Suprapubic skin (tissue), 4 donors: ENCODE measurements at regions not wholly inside any gene's neighbourhood (a gene's known extent, or its start where the extent isn't known, plus 50 kb on each side); places are given as distances from the start of the nearest gene placed in this dataset.

Experiments
- DNase-seq, 2 donors: peaks; one replicate each; pipeline ENCODE4 v3.0.0-alpha.2; 2019; ENCODE audit warnings: low spot score in 2 of 2
- H3K27ac ChIP-seq: fragments of 200-600 bp; sonication (generic); one replicate; pipeline ENCODE4 v1.5.1; 2019
- H3K27me3 ChIP-seq: fragments of 200-600 bp; sonication (generic); one replicate; pipeline ENCODE4 v1.5.1; 2019
- H3K36me3 ChIP-seq: fragments of 200-600 bp; sonication (generic); one replicate; pipeline ENCODE4 v1.5.1; 2019
- H3K4me1 ChIP-seq: fragments of 200-600 bp; sonication (generic); one replicate; pipeline ENCODE4 v1.5.1; 2019
- H3K4me3 ChIP-seq: fragments of 200-600 bp; sonication (generic); one replicate; pipeline ENCODE4 v1.5.1; 2019; ENCODE audit warnings: mild to moderate bottlenecking
- H3K9me3 ChIP-seq: fragments of 200-600 bp; sonication (generic); one replicate; pipeline ENCODE4 v1.5.1; 2019
- EP300 ChIP-seq: sonication (generic); formaldehyde crosslinking; IDR thresholded peaks from one replicate; pipeline ENCODE4 v1.6.1; 2017; ENCODE audit warnings: antibody characterized with exemption
- POLR2A ChIP-seq, 2 donors: fragments of 450-650 bp; IDR thresholded peaks; one replicate each; pipeline ENCODE4 v1.6.1; 2017; ENCODE audit warnings: antibody characterized with exemption in 2 of 2, mild to moderate bottlenecking in 2 of 2, moderate library complexity in 2 of 2
- POLR2AphosphoS5 ChIP-seq, 3 donors: sonication (generic); formaldehyde crosslinking; IDR thresholded peaks; one replicate each; pipeline ENCODE4 v1.6.1; 2017; ENCODE audit warnings: antibody characterized with exemption in 3 of 3
- WGBS: methylation state at CpG from one replicate; pipeline ENCODE4 v1.1.5; 2018; 5-methylcytosine and 5-hydroxymethylcytosine counted together
- TF ChIP-seq, protein P1 (sequence below), 2 donors: fragments of 200-600 bp in 1 of 2; fragments of 450-650 bp in 1 of 2; sonication (generic) in 1 of 2; IDR thresholded peaks; one replicate each; pipeline ENCODE4 v1.5.1; 2016 to 2019; ENCODE audit warnings: antibody characterized with exemption in 2 of 2, mild to moderate bottlenecking in 1 of 2, moderate library complexity in 1 of 2

DNA sequence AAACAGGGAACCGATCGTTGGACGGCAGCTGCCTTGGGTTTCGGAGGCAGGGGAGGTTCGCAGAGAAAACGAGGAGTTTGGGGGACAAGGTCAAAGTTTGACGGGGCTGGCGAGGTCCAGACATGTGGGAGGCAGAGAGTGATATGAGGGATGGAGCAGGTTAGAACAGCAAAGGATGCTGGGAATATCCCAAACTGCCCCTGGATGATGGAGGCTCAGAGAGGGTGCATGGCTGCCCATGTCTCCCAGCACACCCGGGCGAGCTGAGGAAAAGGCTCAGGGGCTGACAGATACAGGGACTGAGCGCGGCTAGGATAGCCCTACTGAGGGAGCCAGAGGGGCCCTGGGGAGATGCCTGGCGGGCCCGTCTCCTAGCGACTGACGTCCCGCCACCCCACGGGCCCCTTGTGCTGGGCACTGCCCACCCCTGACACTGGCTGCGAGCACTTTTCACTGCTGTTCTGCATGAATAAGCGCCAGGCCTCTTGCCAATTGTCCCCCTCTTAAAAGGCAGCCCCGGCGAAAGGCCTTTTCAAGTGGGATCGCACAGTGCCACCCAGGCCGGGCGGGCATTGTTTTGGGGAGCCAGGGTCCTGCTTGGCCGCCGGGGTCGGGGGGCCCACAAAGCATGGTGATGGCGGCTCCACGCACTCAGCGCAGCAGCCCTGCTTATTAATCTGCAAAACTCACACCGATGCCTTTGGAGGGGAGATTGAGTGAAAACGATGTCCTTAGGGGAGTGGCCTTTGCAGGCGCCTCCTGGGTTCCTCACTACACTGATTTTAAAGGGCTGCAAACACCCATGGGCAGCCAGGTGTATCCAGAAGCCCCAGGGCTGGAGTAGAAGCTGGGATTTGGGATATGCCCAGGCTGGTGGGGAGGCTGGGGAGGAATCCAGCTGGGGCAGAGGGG lies 90.0 kb upstream of the LINC01488 start:
- TF ChIP-seq EP300: no peak
- TF ChIP-seq POLR2A (IDR thresholded peaks at IDR 0.05): no peak
- no peak for TF ChIP-seq POLR2AphosphoS5 (IDR thresholded peaks at IDR 0.05)
- H3K9me3 ChIP-seq: peaks cover 5% of the 10 kb centered on the region
- H3K27me3 ChIP-seq: no peaks in the 10 kb centered on the region
- no peaks in the 10 kb centered on the region for H3K4me1 ChIP-seq
- H3K36me3 ChIP-seq: no peaks in the 10 kb centered on the region
- H3K4me3 ChIP-seq: no peak overlapping the region
- H3K27ac ChIP-seq: no peak overlapping the region
- peak in 1 of 2 donors; percentile 58 for DNase-seq
- 83% methylated on average over 18 of the region's 34 CpGs for WGBS

DNA sequence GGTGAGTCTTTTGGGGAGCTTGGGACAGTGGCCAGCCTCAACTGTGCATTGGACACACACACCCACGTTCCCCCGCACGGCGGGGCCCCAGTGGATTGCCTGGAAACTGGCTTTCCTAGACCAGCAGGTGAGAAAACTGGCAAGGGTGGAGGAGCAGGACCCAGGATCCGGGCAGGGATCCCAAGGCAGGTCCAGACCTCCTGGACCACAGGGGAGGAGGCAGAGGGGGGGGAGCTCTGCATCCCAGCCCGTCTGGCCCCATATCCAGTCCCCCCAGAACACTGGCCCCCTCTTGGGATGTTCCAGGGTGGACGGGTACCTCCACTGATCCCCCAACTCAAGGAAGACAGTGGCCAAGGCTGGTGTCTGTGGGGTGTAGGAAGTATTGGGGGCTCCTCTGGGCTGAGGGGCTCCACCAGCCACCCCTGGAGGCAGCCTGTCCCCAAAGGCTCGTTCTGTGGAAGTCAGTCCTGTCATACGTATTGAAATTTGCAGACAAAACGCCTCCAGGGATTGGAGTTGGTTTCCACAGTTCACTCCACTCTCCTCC lies 89.3 kb upstream of the LINC01488 start:
- peak in 1 of 2 donors; percentile 40 for DNase-seq
- H3K27me3 ChIP-seq: no peaks in the 10 kb centered on the region
- WGBS: 85% methylated on average over 7 of the region's 10 CpGs
- H3K4me1 ChIP-seq: no peaks in the 10 kb centered on the region
- peaks cover 5% of the 10 kb centered on the region for H3K9me3 ChIP-seq
- no peak overlapping the region for H3K27ac ChIP-seq
- no peak for TF ChIP-seq POLR2AphosphoS5 (IDR thresholded peaks at IDR 0.05)
- TF ChIP-seq POLR2A (IDR thresholded peaks at IDR 0.05): no peak
- no peak overlapping the region for H3K4me3 ChIP-seq
- no peaks in the 10 kb centered on the region for H3K36me3 ChIP-seq

DNA sequence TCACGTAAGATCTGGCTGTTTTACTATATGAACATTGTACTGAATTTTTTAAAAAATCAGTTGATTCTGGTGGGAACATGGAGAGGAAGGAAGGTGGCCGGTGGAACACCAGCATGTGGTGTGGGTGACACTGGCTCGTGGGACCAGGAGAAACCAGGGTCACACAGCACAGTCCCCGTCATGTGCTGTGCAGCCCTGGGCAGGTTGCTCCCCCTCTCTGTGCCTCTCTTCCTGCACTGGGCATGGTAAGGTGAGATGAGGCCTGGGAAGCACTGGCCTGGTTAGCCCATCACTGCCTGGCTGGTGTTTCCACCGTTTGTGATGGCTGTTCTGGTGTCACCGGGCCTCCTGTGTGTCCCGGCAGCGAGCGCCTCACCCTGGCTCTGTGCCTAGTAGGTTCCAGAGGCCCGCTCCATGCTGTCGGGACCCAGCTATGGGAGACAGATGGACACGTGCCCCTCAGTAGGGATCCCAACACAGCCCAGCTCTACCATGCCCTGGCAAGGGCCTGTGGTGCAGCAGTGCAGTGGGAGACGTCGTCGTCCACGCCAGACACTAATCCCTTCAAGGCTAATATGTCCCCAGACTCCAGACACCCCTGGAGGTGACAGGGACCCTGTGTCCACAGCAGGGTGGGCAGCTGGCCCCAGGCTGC lies 88.2 kb upstream of the LINC01488 start:
- Histone ChIP-seq H3K9me3 (peaks cover 2% of the 10 kb centered on the region), H3K27ac (no peak overlapping the region), H3K4me3 (no peak overlapping the region), H3K36me3 (no peaks in the 10 kb centered on the region), H3K27me3 (no peaks in the 10 kb centered on the region), H3K4me1 (peaks cover under 1% of the 10 kb centered on the region)
- no peak for DNase-seq
- TF ChIP-seq EP300 (no peak), POLR2A (IDR thresholded peaks at IDR 0.05) (no peak), POLR2AphosphoS5 (IDR thresholded peaks at IDR 0.05) (no peak)
- TF ChIP-seq, protein P1, sequence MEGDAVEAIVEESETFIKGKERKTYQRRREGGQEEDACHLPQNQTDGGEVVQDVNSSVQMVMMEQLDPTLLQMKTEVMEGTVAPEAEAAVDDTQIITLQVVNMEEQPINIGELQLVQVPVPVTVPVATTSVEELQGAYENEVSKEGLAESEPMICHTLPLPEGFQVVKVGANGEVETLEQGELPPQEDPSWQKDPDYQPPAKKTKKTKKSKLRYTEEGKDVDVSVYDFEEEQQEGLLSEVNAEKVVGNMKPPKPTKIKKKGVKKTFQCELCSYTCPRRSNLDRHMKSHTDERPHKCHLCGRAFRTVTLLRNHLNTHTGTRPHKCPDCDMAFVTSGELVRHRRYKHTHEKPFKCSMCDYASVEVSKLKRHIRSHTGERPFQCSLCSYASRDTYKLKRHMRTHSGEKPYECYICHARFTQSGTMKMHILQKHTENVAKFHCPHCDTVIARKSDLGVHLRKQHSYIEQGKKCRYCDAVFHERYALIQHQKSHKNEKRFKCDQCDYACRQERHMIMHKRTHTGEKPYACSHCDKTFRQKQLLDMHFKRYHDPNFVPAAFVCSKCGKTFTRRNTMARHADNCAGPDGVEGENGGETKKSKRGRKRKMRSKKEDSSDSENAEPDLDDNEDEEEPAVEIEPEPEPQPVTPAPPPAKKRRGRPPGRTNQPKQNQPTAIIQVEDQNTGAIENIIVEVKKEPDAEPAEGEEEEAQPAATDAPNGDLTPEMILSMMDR (IDR thresholded peaks at IDR 0.05): no peak
- 89% methylated on average over 7 of the region's 16 CpGs for WGBS

DNA sequence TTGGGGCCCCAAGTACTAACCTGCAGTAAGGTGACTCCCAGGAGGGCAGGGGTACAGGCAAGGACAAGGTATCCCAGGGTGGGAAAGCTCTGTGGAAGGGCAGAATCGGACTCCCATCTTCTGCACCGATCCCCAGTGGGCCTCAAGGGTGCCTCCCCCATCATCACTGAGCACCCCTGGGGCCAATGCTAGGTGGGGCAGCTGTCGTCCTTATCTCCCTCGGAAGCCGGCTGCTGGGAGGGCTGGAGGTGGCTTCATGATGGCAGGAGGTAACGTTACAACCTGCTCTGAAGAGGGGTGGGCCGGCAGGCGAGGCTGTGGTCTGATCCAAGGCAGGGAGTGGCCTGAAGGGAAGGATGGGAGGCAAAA lies 87.6 kb upstream of the LINC01488 start:
- H3K4me3 ChIP-seq: no peak overlapping the region
- peak in 1 of 2 donors; percentile 37 for DNase-seq
- H3K9me3 ChIP-seq: no peaks in the 10 kb centered on the region
- 57% methylated on average over 3 of the region's 8 CpGs for WGBS
- H3K4me1 ChIP-seq: peaks cover 6% of the 10 kb centered on the region
- no peak overlapping the region for H3K27ac ChIP-seq
- no peaks in the 10 kb centered on the region for H3K27me3 ChIP-seq
- TF ChIP-seq, protein P1 (IDR thresholded peaks at IDR 0.05): no peak
- TF ChIP-seq POLR2AphosphoS5 (IDR thresholded peaks at IDR 0.05): no peak
- TF ChIP-seq POLR2A (IDR thresholded peaks at IDR 0.05): no peak
- TF ChIP-seq EP300: no peak
- H3K36me3 ChIP-seq: no peaks in the 10 kb centered on the region

DNA sequence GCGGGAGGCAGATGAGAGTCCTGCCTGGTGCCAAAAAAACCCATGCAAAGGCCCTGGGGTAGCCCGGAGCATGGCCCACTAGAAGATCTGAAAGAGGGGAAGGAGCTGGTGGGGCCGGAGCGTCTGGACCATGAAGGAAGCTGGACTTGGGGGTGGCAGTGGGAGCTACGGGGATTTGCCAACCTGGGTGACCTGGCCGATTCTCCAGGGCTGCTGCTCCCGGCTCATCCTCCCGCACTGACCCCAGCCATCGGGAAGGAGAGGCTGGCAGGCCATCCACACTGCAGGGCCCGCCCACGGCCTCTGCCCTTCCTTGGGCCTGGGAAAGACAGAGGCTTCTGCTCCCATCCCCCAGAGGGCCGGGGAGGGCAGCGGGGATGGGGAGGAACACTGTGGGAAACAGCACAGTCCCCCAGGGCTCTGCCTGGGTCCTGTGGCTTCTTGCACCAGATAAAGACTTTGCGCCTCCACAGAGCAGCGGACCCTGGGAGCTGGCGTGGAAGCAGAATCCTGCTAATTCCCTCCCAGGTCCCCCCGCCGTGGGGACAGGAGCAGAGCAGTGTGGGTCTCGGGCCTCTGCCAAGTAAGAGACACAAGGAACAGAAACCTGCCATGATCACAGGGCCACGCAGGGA lies 87.1 kb upstream of the LINC01488 start:
- Histone ChIP-seq H3K4me3 (no peak overlapping the region), H3K9me3 (no peaks in the 10 kb centered on the region), H3K4me1 (peaks cover 10% of the 10 kb centered on the region), H3K36me3 (no peaks in the 10 kb centered on the region), H3K27ac (no peak overlapping the region), H3K27me3 (no peaks in the 10 kb centered on the region)
- 80% methylated on average over 16 of the region's 20 CpGs for WGBS
- TF ChIP-seq POLR2A (IDR thresholded peaks at IDR 0.05) (no peak), POLR2AphosphoS5 (IDR thresholded peaks at IDR 0.05) (no peak), EP300 (no peak)
- TF ChIP-seq, protein P1 (IDR thresholded peaks at IDR 0.05): no peak
- peak in 1 of 2 donors; percentile 54 for DNase-seq
